ENCODE measurements at regions not wholly inside any gene's neighbourhood (a gene's known extent, or its start where the extent isn't known, plus 50 kb on each side); places are given as distances from the start of the nearest gene placed in this dataset.

DNA sequence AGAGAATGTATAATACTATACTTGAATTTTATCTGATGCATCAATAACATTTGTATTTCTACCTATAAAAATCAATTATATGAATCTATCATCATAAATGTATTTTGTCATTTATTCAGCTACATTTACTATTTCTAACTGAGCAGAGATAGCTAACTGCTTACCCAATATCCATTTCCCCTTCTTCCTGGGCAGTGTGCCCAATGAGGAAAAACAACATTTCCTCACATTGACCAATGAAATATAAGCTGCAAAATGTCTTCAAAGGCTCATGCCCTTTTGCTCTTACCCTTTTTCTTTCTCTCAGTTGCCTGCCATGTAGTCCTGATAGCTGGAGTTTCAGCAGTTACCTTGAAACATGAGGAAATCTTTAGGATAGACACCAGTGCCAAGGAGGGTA is 385.8 kb upstream of the PCSK5 start:
- Mint-ChIP-seq H3K27ac (no peak overlapping the region), H3K4me3 (no peak overlapping the region), H3K4me1 (no peaks in the 10 kb centered on the region), H3K9me3 (peaks cover 0 to 3% (median 0%) of the 10 kb centered on the region in 7 donors), H3K27me3 (no peaks in the 10 kb centered on the region), H3K36me3 (no peaks in the 10 kb centered on the region)
- H3K9me3 ChIP-seq (ENCODE audit: control insufficient read depth in 2 of 2, low read length in 2 of 2): no peaks in the 10 kb centered on the region
- no peaks in the 10 kb centered on the region for H3K36me3 ChIP-seq (ENCODE audit: control insufficient read depth, insufficient read depth, low read length)
- no peak overlapping the region for H3K27ac ChIP-seq (ENCODE audit: insufficient read depth, low read length, poor library complexity, severe bottlenecking)
- H3K27me3 ChIP-seq (ENCODE audit: control insufficient read depth, insufficient read depth, low read length): no peaks in the 10 kb centered on the region
- ATAC-seq (ENCODE audit: low read depth in 2 of 2) (no peak), DNase-seq (no peak)
- no peaks in the 10 kb centered on the region for H3K4me1 ChIP-seq (ENCODE audit: control insufficient read depth, insufficient read depth, low read length, poor library complexity, severe bottlenecking)
- H3K4me3 ChIP-seq (ENCODE audit: low read depth, low read length): no peak overlapping the region

GRCh38 chr9:75505654-75506053 is 384.8 kb upstream of the PCSK5 start:
- Histone ChIP-seq H3K36me3 (ENCODE audit: control insufficient read depth, insufficient read depth, low read length) (no peaks in the 10 kb centered on the region), H3K9me3 (ENCODE audit: control insufficient read depth in 2 of 2, low read length in 2 of 2) (no peaks in the 10 kb centered on the region), H3K27ac (ENCODE audit: insufficient read depth, low read length, poor library complexity, severe bottlenecking) (no peak overlapping the region), H3K27me3 (ENCODE audit: control insufficient read depth, insufficient read depth, low read length) (no peaks in the 10 kb centered on the region), H3K4me1 (ENCODE audit: control insufficient read depth, insufficient read depth, low read length, poor library complexity, severe bottlenecking) (no peaks in the 10 kb centered on the region), H3K4me3 (ENCODE audit: low read depth, low read length) (no peak overlapping the region)
- no peak for ATAC-seq (ENCODE audit: low read depth in 2 of 2)
- Mint-ChIP-seq H3K27me3 (no peaks in the 10 kb centered on the region), H3K27ac (no peak overlapping the region), H3K9me3 (peaks cover 0 to 3% (median 0%) of the 10 kb centered on the region in 7 donors), H3K4me1 (no peaks in the 10 kb centered on the region), H3K36me3 (no peaks in the 10 kb centered on the region), H3K4me3 (no peak overlapping the region)
- no peak for DNase-seq

DNA sequence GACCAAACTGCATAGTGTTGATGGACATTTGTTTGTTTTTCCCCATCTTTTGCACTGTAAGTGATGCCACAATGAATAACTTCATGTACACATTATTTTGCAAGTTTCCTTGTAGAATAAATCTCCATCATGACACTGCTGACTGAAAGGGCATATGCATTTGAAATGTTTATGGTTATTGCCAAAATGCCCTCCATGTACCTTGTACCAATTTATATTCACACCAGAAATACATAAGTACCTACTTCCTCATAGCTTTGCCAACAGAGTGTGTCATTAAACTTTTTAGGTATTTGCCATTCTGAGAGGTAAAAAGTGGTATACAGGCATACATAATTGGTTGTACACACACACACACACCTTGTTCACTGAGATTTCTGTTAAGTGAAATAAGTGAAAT is 361.0 kb upstream of the PCSK5 start:
- no peak overlapping the region for H3K27ac Mint-ChIP-seq
- Histone ChIP-seq H3K4me1 (ENCODE audit: control insufficient read depth, insufficient read depth, low read length, poor library complexity, severe bottlenecking) (no peaks in the 10 kb centered on the region), H3K4me3 (ENCODE audit: low read depth, low read length) (no peak overlapping the region), H3K9me3 (ENCODE audit: control insufficient read depth in 2 of 2, low read length in 2 of 2) (no peaks in the 10 kb centered on the region), H3K27me3 (ENCODE audit: control insufficient read depth, insufficient read depth, low read length) (no peaks in the 10 kb centered on the region), H3K36me3 (ENCODE audit: control insufficient read depth, insufficient read depth, low read length) (no peaks in the 10 kb centered on the region), H3K27ac (ENCODE audit: insufficient read depth, low read length, poor library complexity, severe bottlenecking) (no peak overlapping the region)
- no peak overlapping the region for H3K4me3 Mint-ChIP-seq
- H3K9me3 Mint-ChIP-seq: peaks cover 0 to 5% (median 0%) of the 10 kb centered on the region in 7 donors
- H3K36me3 Mint-ChIP-seq: no peaks in the 10 kb centered on the region
- ATAC-seq (ENCODE audit: low read depth in 2 of 2): no peak
- H3K4me1 Mint-ChIP-seq: no peaks in the 10 kb centered on the region
- H3K27me3 Mint-ChIP-seq: no peaks in the 10 kb centered on the region
- DNase-seq: no peak

DNA sequence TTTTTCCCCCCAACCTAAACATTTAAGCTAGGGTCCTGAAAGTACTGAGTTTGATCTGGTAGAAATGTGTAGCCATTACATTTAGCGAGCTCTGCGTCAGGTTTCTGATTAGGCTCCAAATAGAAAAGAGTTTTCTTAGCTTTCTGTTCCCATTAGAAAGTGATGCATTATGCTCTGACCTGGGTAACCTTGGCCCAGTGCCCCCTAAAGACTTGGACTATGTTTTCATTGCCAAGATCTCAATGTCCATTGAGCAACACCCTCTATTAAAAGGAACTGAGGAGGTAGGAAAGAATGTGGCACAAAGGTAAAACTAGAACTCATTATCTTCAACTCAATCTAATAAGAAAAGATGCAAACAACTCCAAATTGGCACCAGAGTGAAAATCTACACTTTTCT is 358.9 kb upstream of the PCSK5 start:
- ATAC-seq (ENCODE audit: low read depth in 2 of 2) (no peak), DNase-seq (no peak)
- no peak overlapping the region for H3K27ac Mint-ChIP-seq
- H3K4me3 Mint-ChIP-seq: no peak overlapping the region
- no peaks in the 10 kb centered on the region for H3K4me1 Mint-ChIP-seq
- H3K9me3 Mint-ChIP-seq: peaks cover 0 to 4% (median 3%) of the 10 kb centered on the region in 7 donors
- no peaks in the 10 kb centered on the region for H3K36me3 ChIP-seq (ENCODE audit: control insufficient read depth, insufficient read depth, low read length)
- H3K9me3 ChIP-seq (ENCODE audit: control insufficient read depth in 2 of 2, low read length in 2 of 2): no peaks in the 10 kb centered on the region
- H3K27me3 ChIP-seq (ENCODE audit: control insufficient read depth, insufficient read depth, low read length): no peaks in the 10 kb centered on the region
- no peaks in the 10 kb centered on the region for H3K27me3 Mint-ChIP-seq
- H3K4me1 ChIP-seq (ENCODE audit: control insufficient read depth, insufficient read depth, low read length, poor library complexity, severe bottlenecking): no peaks in the 10 kb centered on the region
- no peaks in the 10 kb centered on the region for H3K36me3 Mint-ChIP-seq
- H3K4me3 ChIP-seq (ENCODE audit: low read depth, low read length): no peak overlapping the region
- H3K27ac ChIP-seq (ENCODE audit: insufficient read depth, low read length, poor library complexity, severe bottlenecking): no peak overlapping the region

DNA sequence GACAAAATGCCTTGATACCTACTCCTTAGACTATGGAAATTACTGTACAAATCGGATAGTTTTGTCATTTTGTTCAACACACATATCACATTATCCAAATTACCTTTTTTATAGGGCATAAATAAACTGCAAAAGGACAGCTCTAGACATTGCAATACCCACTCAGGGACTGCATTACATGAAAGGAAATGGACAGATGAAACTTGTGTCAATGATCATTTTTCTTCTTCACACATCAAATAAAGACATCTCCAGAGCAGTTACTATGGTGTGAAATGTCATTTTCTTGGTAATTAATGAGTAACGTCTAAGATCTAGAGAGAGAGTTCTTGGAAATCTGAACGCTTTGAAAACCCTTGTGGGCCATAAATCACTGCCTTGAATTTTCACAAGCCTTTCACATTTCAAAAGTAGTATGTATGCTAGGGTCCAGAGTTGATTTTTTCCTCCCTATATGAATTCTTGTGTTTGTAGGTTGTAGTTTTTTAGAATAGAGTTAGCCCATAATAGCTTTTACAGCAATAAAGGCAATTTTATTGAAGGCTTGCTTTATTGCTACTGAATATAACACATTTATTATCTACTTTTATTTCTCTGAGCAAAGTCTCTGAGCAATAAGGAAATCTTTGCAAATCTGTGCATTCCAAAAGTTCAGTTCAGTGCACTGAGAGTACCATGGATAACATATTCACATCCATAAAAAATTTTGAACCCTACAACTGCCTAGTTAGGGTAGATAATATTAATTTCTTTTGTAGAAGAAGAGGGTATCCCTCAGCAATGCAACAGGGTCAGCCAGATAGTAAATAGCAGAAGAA is 358.0 kb upstream of the PCSK5 start:
- Histone ChIP-seq H3K27ac (ENCODE audit: insufficient read depth, low read length, poor library complexity, severe bottlenecking) (no peak overlapping the region), H3K4me1 (ENCODE audit: control insufficient read depth, insufficient read depth, low read length, poor library complexity, severe bottlenecking) (no peaks in the 10 kb centered on the region), H3K36me3 (ENCODE audit: control insufficient read depth, insufficient read depth, low read length) (no peaks in the 10 kb centered on the region), H3K27me3 (ENCODE audit: control insufficient read depth, insufficient read depth, low read length) (no peaks in the 10 kb centered on the region), H3K9me3 (ENCODE audit: control insufficient read depth in 2 of 2, low read length in 2 of 2) (no peaks in the 10 kb centered on the region), H3K4me3 (ENCODE audit: low read depth, low read length) (no peak overlapping the region)
- Mint-ChIP-seq H3K27me3 (no peaks in the 10 kb centered on the region), H3K4me3 (no peak overlapping the region), H3K9me3 (peaks cover 0 to 5% (median 3%) of the 10 kb centered on the region in 7 donors), H3K4me1 (no peaks in the 10 kb centered on the region), H3K27ac (no peak overlapping the region), H3K36me3 (no peaks in the 10 kb centered on the region)
- ATAC-seq (ENCODE audit: low read depth in 2 of 2) (no peak), DNase-seq (no peak)

GRCh38 chr9:75539523-75539922 is 350.9 kb upstream of the PCSK5 start:
- Mint-ChIP-seq H3K27ac (no peak overlapping the region), H3K4me3 (no peak overlapping the region), H3K27me3 (no peaks in the 10 kb centered on the region), H3K36me3 (no peaks in the 10 kb centered on the region), H3K9me3 (peaks cover 0 to 6% (median 1%) of the 10 kb centered on the region in 7 donors), H3K4me1 (no peaks in the 10 kb centered on the region)
- ATAC-seq (ENCODE audit: low read depth in 2 of 2) (no peak), DNase-seq (no peak)
- no peaks in the 10 kb centered on the region for H3K36me3 ChIP-seq (ENCODE audit: control insufficient read depth, insufficient read depth, low read length)
- no peak overlapping the region for H3K27ac ChIP-seq (ENCODE audit: insufficient read depth, low read length, poor library complexity, severe bottlenecking)
- H3K4me1 ChIP-seq (ENCODE audit: control insufficient read depth, insufficient read depth, low read length, poor library complexity, severe bottlenecking): no peaks in the 10 kb centered on the region
- H3K9me3 ChIP-seq (ENCODE audit: control insufficient read depth in 2 of 2, low read length in 2 of 2): no peaks in the 10 kb centered on the region
- H3K27me3 ChIP-seq (ENCODE audit: control insufficient read depth, insufficient read depth, low read length): no peaks in the 10 kb centered on the region
- no peak overlapping the region for H3K4me3 ChIP-seq (ENCODE audit: low read depth, low read length)

DNA sequence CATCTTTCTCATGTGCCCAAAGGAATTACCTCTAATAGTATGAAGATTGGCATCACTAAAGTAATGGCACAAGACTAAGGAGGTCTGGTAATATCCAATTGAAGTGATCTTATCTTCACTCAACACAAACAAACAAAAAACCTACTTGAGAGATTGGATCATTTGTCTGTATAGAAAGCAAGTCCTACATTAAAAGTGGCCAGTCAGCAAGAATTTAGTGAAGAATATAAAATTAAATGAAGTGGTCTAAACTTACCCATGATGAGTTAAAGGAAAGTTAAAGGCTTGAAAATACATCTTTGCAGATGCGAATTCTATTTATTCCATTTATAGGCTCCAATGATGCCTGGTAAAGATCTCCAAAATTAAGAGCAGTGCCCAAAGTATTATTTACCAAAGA is 350.3 kb upstream of the PCSK5 start:
- ATAC-seq (ENCODE audit: low read depth in 2 of 2) (no peak), DNase-seq (no peak)
- Histone ChIP-seq H3K36me3 (ENCODE audit: control insufficient read depth, insufficient read depth, low read length) (no peaks in the 10 kb centered on the region), H3K27ac (ENCODE audit: insufficient read depth, low read length, poor library complexity, severe bottlenecking) (no peak overlapping the region), H3K4me1 (ENCODE audit: control insufficient read depth, insufficient read depth, low read length, poor library complexity, severe bottlenecking) (no peaks in the 10 kb centered on the region), H3K9me3 (ENCODE audit: control insufficient read depth in 2 of 2, low read length in 2 of 2) (no peaks in the 10 kb centered on the region), H3K27me3 (ENCODE audit: control insufficient read depth, insufficient read depth, low read length) (no peaks in the 10 kb centered on the region), H3K4me3 (ENCODE audit: low read depth, low read length) (no peak overlapping the region)
- Mint-ChIP-seq H3K9me3 (peaks cover 0 to 6% (median 1%) of the 10 kb centered on the region in 7 donors), H3K4me3 (no peak overlapping the region), H3K4me1 (no peaks in the 10 kb centered on the region), H3K27ac (no peak overlapping the region), H3K36me3 (no peaks in the 10 kb centered on the region), H3K27me3 (no peaks in the 10 kb centered on the region)

DNA sequence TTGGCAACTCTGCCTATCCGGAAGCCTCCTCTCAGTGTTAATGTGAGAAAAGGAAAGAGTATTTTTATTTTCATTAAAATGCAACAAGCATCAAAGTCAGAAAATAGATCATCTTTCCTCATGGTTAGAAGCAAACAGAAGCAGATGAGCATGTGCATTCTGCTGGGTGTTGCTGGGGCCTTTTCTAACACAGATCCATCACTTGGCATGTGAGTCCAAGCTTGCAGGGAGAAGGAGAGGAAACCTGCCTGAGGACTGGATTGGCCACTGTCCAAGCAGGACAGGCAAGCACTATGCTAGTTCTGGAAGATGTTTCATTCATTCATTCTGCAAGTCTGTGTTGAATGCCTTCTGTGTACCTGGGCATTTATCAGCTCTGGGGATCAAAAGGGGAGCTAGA is 348.7 kb upstream of the PCSK5 start:
- no peaks in the 10 kb centered on the region for H3K27me3 Mint-ChIP-seq
- no peaks in the 10 kb centered on the region for H3K36me3 ChIP-seq (ENCODE audit: control insufficient read depth, insufficient read depth, low read length)
- peaks cover 0 to 7% (median 0%) of the 10 kb centered on the region in 7 donors for H3K9me3 Mint-ChIP-seq
- no peaks in the 10 kb centered on the region for H3K36me3 Mint-ChIP-seq
- no peak for DNase-seq
- no peaks in the 10 kb centered on the region for H3K27me3 ChIP-seq (ENCODE audit: control insufficient read depth, insufficient read depth, low read length)
- no peak for ATAC-seq (ENCODE audit: low read depth in 2 of 2)
- H3K4me1 ChIP-seq (ENCODE audit: control insufficient read depth, insufficient read depth, low read length, poor library complexity, severe bottlenecking): no peaks in the 10 kb centered on the region
- H3K4me3 ChIP-seq (ENCODE audit: low read depth, low read length): no peak overlapping the region
- no peak overlapping the region for H3K27ac ChIP-seq (ENCODE audit: insufficient read depth, low read length, poor library complexity, severe bottlenecking)
- H3K27ac Mint-ChIP-seq: no peak overlapping the region
- H3K4me3 Mint-ChIP-seq: no peak overlapping the region
- H3K9me3 ChIP-seq (ENCODE audit: control insufficient read depth in 2 of 2, low read length in 2 of 2): no peaks in the 10 kb centered on the region
- H3K4me1 Mint-ChIP-seq: no peaks in the 10 kb centered on the region

All from CD4-positive, CD25-positive, alpha-beta regulatory T cell (primary cell).